ENCODE measurements at regions not wholly inside any gene's neighbourhood (a gene's known extent, or its start where the extent isn't known, plus 50 kb on each side); places are given as distances from the start of the nearest gene placed in this dataset.
"Not testable (repeated sequence)": the region's sequence is repeated elsewhere in the genome, so short reads cannot be mapped to it uniquely, and the experiment has no call there.

DNA sequence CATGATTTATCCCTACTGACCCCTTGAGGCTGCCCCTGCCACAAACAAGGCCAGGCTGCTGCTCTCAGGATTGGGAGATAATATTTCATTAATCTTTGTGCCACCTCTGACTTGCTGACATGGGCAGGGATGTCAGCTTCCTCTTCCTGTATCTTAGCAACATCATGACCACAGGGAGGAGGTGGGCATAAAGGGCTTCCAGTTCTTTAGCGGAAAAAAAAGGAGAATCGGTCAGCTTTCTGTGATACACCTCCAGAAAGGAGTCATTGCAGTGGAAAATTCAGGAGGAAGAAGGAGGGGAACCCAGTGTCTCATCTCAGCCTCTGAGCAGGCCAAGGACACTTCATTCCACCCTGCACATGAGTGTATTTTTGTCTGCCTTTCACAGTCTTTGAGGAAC, 206.8 kb upstream of the SDK2 start:
- TF ChIP-seq, protein P1, sequence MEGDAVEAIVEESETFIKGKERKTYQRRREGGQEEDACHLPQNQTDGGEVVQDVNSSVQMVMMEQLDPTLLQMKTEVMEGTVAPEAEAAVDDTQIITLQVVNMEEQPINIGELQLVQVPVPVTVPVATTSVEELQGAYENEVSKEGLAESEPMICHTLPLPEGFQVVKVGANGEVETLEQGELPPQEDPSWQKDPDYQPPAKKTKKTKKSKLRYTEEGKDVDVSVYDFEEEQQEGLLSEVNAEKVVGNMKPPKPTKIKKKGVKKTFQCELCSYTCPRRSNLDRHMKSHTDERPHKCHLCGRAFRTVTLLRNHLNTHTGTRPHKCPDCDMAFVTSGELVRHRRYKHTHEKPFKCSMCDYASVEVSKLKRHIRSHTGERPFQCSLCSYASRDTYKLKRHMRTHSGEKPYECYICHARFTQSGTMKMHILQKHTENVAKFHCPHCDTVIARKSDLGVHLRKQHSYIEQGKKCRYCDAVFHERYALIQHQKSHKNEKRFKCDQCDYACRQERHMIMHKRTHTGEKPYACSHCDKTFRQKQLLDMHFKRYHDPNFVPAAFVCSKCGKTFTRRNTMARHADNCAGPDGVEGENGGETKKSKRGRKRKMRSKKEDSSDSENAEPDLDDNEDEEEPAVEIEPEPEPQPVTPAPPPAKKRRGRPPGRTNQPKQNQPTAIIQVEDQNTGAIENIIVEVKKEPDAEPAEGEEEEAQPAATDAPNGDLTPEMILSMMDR (IDR thresholded peaks at IDR 0.05; ENCODE audit: low read depth, low read length) = no peak

DNA sequence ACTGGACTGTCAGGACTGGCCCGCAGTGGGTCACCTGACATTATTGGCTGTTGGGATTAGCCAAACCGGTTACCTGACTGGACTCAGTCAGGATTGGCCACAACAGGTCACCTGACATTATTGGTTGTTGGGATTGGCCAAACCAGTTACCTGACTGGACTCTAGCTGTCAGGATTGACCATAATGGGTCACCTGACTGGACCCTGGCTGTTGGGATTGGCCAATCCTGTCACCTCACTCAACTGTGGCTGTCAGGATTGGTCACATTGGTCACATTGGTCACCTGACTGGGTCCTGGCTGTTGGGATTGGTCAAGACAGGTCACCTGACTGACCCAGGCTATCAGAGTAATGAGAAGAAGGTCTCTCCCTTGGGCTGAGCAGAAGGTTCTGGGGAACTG, 207.7 kb upstream of the SDK2 start:
- H3K4me3 ChIP-seq (ENCODE audit: low read depth, low read length) = no peak overlapping the region
- TF ChIP-seq, protein P1 (IDR thresholded peaks at IDR 0.05; ENCODE audit: low read depth, low read length) = no peak

More for the DNA sequence above, 206.8 kb upstream of the SDK2 start:
- H3K4me3 ChIP-seq (ENCODE audit: low read depth, low read length) = no peak overlapping the region

DNA sequence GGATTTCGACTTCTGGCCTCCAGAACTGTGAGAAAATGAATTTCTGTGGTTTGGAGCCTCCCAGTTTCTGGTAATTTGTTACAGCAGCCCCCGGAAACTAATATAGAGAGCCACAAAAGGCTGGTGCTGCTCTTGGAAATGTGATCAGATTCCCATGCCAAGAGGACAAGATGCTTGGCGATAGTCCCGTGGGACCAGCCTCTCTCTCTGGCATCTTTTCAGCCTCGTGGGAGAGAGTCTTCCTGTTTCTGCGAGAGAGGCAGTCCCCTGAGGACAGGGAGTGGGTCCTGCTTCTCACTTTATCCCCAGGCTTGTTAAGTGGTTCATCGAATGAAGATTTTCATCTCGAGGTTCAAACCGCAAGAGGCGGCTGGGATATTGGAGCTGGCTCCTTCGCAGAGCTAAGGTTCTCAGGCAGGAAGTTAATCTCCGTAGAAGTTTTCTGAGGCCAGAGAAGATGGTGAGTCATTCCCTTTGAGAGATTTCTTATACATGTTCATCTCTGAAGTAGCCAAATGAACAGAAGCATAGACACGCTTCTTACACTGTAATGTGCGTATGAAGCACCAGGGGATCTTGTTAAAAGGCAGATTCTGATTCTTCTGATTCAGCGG, 211.6 kb upstream of the SDK2 start:
- TF ChIP-seq, protein P1 (IDR thresholded peaks at IDR 0.05; ENCODE audit: low read depth, low read length) = no peak
- H3K4me3 ChIP-seq (ENCODE audit: low read depth, low read length) = no peak overlapping the region

DNA sequence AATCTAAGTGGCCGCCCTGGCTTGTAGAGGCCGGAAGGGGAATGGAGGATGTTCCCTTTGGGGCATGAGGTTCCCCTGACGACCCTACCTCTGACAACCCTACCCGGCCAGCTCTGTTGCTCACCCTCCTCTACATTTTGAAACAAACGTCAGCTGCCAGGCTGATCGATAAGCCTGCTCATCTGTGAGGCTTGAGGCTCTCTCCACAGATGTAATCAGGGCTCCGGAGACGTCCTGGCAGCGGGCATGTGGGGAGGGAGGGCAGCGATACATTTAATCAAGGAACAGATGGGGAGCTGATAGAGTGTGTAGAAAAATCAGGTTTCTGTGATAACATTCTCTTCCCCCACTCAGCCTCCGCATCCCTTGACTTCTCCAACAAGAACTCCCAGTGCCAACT, 212.3 kb upstream of the SDK2 start:
- TF ChIP-seq, protein P1 (IDR thresholded peaks at IDR 0.05; ENCODE audit: low read depth, low read length) = no peak
- H3K4me3 ChIP-seq (ENCODE audit: low read depth, low read length) = no peak overlapping the region

DNA sequence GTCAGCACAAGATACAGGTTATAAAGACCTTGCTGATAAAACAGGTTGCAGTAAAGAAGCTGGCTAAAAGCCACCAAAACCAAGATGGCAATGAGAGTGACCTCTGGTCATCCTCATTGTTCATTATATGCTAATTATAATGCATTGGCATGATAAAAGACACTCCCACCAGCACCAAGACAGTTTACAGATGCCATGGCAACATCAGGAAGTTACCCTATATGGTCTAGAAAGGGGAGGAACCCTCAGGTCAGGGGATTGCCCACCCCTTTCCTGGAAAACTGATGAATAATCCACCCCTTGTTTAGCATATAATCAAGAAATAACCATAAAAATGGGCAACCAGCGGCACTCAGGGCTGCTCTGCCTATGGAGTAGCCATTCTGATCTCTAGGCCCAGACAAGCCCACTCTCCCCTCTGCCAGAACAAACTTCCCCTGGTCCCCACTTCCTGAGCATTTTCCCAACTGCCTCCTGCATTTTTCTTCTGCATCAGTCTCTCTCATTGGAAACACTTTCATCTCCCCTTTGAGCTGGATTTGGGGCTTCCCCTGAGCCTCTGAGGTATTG, 215.3 kb upstream of the SDK2 start:
- not testable (repeated sequence) for H3K4me3 ChIP-seq (ENCODE audit: low read depth, low read length)

DNA sequence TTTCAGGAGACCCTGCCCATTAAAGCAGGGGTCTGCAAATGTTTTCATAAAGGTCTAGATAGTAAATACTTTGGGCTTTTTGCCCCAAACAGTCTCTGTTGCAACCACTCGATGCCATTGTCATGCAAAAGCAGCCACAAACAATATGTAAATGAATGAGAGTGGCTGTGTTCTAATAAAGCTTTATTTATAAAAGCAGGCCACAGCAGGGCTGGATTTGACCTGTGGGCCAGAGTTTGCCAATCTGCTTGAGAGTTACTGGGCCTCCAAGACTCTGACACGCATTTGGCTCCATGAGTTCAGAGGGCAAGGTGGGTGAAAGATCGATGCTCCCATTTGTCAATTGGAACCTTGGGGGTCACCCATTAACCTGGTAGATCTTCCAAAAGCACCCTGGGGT, 217.3 kb upstream of the SDK2 start:
- H3K4me3 ChIP-seq (ENCODE audit: low read depth, low read length) = no peak overlapping the region
- TF ChIP-seq, protein P1 (IDR thresholded peaks at IDR 0.05; ENCODE audit: low read depth, low read length) = no peak

DNA sequence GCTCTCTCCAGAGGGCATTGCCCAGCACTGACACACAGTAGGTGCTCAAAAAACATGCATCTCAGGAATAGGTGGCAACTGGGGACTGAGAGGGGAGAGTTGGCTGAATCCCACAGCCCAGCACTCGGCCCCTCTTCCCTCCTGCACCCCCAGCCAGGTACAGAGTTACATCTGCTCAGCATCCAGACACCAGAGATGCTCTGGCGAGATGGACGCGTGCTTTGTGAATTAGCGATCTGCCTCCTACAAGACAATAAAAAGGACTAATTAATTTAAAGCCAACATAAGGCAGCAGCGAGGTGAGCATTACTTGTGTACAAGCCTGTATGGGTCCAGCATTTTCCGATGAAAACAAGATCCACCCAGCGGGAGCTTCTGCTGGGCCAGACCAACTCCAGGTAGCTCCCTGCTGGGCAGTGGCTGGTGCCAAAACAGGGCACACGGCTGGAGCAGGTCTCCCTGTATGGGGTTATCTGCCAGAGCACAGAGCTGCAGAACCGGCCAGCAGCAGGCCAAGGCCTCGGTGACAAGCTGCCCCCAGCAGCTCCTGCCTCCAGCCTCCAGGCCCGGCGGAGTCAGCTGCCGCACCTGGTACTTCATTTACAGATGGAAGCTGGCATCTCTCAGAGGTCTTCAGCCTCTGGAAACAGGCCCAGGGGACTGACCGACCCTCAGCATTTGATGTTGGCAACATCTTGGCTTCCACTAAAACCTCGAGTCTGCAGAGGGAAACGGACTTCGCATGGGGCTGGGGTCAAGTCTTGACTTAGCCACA, 219.7 kb upstream of the SDK2 start:
- H3K4me3 ChIP-seq (ENCODE audit: low read depth, low read length) = no peak overlapping the region
- TF ChIP-seq, protein P1 (IDR thresholded peaks at IDR 0.05; ENCODE audit: low read depth, low read length) = no peak

Data from WI38 (cell line).